WERI-Rb-1 (cell line): ENCODE measurements at regions not wholly inside any gene's neighbourhood (a gene's known extent, or its start where the extent isn't known, plus 50 kb on each side); places are given as distances from the start of the nearest gene placed in this dataset.

Source experiments
- DNase-seq: peaks from one replicate; pipeline ENCODE4 v3.0.0-alpha.2; 2020
- H3K27ac ChIP-seq: fragments of 250-450 bp; sonication (Bioruptor Pico); 2 replicates; pipeline ENCODE4 v1.5.1; 2020; ENCODE audit warnings: mild to moderate bottlenecking, moderate library complexity
- H3K27me3 ChIP-seq: fragments of 250-450 bp; sonication (Bioruptor Pico); 2 replicates; pipeline ENCODE4 v1.5.1; 2021; ENCODE audit warnings: mild to moderate bottlenecking, low read depth, moderate library complexity; ENCODE audit not compliant: insufficient read depth, severe bottlenecking
- H3K36me3 ChIP-seq: fragments of 250-450 bp; sonication (Bioruptor Pico); 2 replicates; pipeline ENCODE4 v1.5.1; 2020; ENCODE audit warnings: mild to moderate bottlenecking, moderate library complexity
- H3K4me3 ChIP-seq: 2 replicates; pipeline ENCODE4 v1.5.1; 2011; ENCODE audit warnings: low read depth, mild to moderate bottlenecking, control low read depth, low read length
- H3K9me3 ChIP-seq: fragments of 250-450 bp; sonication (Bioruptor Pico); 2 replicates; pipeline ENCODE4 v1.5.1; 2021; ENCODE audit warnings: mild to moderate bottlenecking, moderate library complexity; ENCODE audit not compliant: severe bottlenecking
- TF ChIP-seq, protein P1 (sequence below): IDR thresholded peaks from 2 replicates; pipeline ENCODE4 v1.5.1; 2011; ENCODE audit warnings: low read depth, mild to moderate bottlenecking, control low read depth, inconsistent platforms, low read length

DNA sequence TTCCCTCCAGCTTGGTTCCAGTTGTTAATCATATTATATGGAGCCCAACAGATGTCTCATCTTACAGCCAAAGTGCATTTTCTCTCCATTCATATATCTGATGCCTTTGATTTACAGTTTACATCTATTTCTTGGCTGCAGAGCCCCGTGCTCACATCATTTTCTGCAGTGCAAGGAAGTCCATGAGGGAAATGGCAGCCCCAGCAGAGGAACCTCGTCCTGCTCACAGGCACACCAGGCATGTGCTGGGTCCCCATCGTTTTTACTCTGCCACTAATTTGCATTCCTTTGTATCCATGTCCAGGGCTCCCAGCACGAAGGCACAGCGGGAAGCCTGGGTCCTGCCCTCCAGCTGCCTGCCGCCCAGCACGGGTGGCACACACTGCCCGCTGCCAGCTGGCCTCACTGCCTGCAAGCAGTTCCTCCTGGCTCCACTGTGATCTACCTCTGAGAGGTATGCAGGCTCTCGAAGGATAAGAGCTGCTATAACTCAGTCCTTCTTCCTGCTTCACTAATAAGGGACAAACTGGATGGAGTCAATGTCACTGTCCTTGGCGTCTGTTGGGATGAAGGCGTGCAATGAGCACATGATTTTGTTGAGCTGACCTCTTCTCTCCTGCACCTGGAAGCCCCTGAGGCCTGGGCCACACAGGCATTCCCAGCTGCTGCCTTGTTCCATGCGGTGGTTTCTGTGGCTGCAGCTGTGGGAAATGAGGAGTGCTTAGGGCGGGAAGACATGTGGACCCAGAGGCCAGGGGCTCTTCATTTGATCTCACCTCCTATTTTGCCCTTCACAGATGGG is 583.6 kb upstream of the MGMT start:
- H3K27ac ChIP-seq = no peak overlapping the region
- no peak overlapping the region for H3K4me3 ChIP-seq
- no peak for DNase-seq
- TF ChIP-seq, protein P1, sequence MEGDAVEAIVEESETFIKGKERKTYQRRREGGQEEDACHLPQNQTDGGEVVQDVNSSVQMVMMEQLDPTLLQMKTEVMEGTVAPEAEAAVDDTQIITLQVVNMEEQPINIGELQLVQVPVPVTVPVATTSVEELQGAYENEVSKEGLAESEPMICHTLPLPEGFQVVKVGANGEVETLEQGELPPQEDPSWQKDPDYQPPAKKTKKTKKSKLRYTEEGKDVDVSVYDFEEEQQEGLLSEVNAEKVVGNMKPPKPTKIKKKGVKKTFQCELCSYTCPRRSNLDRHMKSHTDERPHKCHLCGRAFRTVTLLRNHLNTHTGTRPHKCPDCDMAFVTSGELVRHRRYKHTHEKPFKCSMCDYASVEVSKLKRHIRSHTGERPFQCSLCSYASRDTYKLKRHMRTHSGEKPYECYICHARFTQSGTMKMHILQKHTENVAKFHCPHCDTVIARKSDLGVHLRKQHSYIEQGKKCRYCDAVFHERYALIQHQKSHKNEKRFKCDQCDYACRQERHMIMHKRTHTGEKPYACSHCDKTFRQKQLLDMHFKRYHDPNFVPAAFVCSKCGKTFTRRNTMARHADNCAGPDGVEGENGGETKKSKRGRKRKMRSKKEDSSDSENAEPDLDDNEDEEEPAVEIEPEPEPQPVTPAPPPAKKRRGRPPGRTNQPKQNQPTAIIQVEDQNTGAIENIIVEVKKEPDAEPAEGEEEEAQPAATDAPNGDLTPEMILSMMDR = no peak
- no peaks in the 10 kb centered on the region for H3K9me3 ChIP-seq
- no peaks in the 10 kb centered on the region for H3K36me3 ChIP-seq
- H3K27me3 ChIP-seq = peaks cover 15% of the 10 kb centered on the region

DNA sequence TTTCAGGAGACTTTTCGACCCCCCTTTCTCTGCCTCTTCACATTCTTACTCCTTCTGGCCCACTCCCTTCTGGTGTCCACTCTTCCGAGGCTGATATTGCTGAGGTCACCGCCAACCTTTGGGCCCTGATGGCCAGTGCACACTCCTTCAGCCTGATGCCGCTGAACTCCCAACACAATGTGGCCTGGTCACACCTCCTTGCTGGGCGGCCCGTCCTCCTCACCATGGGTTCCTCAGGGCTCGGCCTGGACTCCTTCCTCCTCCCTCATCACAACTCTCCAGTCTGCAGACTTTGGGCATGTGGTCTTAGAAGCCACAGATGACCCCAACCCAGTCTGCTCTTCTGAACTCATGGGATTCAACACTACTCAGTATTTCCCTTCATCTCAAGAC is 583.0 kb upstream of the MGMT start:
- Histone ChIP-seq H3K36me3 (no peaks in the 10 kb centered on the region), H3K4me3 (no peak overlapping the region), H3K9me3 (no peaks in the 10 kb centered on the region), H3K27me3 (peaks cover 12% of the 10 kb centered on the region), H3K27ac (no peak overlapping the region)
- no peak for DNase-seq
- TF ChIP-seq, protein P1 = no peak

DNA sequence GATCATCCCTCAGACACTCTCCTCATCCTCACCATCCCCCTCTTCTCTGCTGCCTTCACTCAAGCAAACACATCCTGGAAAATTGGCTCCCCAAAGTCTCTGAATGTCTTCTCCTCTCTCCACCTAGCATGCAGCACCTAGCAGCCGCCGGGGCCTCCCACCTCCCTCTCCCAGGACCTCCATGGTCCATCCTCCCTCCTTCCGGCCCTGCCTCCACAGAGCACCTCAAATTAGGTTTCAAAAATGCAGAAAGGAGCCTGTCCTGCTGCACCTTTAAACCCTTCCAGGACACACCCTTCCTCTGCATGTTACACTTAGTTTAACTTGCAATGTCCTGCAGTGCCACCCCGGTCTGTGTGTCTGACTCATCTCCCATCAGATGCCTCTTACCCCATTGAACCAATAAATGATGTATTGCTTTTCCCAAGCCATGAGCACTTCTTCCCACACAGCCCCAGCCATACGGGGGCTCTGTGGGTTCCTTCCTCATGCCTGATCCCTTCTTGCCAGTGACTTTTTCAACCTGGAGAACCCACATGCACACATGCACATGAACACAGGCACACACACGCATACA is 582.5 kb upstream of the MGMT start:
- H3K27ac ChIP-seq = no peak overlapping the region
- no peak for DNase-seq
- H3K27me3 ChIP-seq = peaks cover 11% of the 10 kb centered on the region
- TF ChIP-seq, protein P1 = no peak
- H3K36me3 ChIP-seq = no peaks in the 10 kb centered on the region
- H3K9me3 ChIP-seq = no peaks in the 10 kb centered on the region
- no peak overlapping the region for H3K4me3 ChIP-seq

DNA sequence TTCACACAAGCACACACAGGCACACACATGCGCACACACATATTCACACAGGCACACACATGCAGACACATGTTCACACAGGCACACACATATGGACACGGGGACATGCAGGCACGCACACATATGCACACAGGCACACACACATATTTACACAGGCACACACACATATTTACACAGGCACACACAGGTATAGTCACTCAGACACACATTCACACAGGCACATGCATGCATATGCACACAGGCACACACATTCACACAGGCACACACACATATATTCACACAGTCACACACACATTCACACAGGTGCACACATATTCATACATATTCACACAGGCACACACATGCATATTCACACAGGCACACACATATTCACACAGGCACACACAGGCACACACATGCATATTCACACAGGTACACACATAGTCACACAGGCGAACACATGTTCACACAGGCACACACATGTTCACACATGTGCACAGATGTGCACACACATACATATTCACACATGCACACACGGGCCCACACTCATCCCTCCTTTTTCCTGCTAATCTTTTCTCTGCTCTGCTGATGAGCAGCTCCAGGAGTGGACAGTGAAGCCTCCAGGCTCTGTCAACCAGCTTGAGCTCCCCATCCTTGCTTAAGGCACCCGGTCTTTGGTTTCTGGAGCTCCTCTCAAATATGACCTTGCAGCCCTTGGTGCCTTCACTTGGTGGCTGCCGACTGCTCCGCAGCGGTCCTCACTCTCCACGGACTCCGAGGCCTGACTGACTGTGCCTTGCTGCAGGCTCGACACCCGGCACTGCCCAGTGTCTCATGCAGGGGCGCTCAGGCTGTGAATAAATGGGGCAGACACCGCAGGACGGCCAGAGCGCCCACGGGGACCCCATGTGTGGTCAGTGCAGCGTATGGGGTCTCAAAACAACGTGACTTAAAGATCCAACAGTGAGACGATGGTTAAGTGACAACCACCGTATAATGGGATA is 581.2 kb upstream of the MGMT start:
- TF ChIP-seq, protein P1 = no peak

DNA sequence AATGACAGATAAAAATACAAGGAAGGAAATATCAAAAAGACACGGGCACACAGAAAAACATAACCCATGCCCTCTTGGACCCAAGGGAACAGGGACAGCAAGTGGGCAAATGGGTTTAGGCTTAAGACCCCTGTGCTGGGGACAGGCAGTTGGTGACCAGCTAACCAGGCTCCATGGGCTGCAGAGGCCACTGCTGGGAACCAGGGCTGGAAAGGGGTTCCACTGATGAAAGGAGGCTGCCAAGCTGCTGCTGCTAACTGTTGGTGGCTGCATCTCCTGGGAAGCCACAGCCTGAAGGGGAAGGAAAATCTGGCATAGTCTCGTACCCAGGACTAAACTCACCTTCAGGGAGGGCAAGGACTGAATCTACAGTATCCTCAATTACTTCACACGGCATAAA is 579.2 kb upstream of the MGMT start:
- TF ChIP-seq, protein P1 = no peak
- no peak for DNase-seq
- H3K9me3 ChIP-seq = no peaks in the 10 kb centered on the region
- no peak overlapping the region for H3K4me3 ChIP-seq
- H3K27me3 ChIP-seq = peaks cover 6% of the 10 kb centered on the region
- H3K27ac ChIP-seq = no peak overlapping the region
- no peaks in the 10 kb centered on the region for H3K36me3 ChIP-seq

More for the DNA sequence above, 581.2 kb upstream of the MGMT start:
- Histone ChIP-seq H3K27me3 (peaks cover 11% of the 10 kb centered on the region), H3K36me3 (no peaks in the 10 kb centered on the region), H3K4me3 (no peak overlapping the region), H3K27ac (no peak overlapping the region), H3K9me3 (no peaks in the 10 kb centered on the region)
- no peak for DNase-seq
